ACC112 (cell line): ENCODE measurements at regions not wholly inside any gene's neighbourhood (a gene's known extent, or its start where the extent isn't known, plus 50 kb on each side); places are given as distances from the start of the nearest gene placed in this dataset.

ENCODE experiments used
- H2AFZ ChIP-seq: fragments of 200-600 bp; sonication (generic); one replicate; pipeline ENCODE4 v1.6.0; 2017; ENCODE audit warnings: antibody characterized with exemption, low read length; ENCODE audit not compliant: unreplicated experiment
- H3K27ac ChIP-seq: fragments of 200-600 bp; sonication (generic); 2 replicates; pipeline ENCODE4 v1.5.1; 2014; ENCODE audit warnings: low read depth, mild to moderate bottlenecking, antibody characterized with exemption, low read length, moderate library complexity
- H3K27me3 ChIP-seq: fragments of 200-600 bp; sonication (generic); 2 replicates; pipeline ENCODE4 v1.6.1; 2014; ENCODE audit warnings: mild to moderate bottlenecking, antibody characterized with exemption, low read length, moderate library complexity, mixed read lengths; ENCODE audit not compliant: insufficient read depth
- H3K36me3 ChIP-seq: fragments of 200-600 bp; sonication (generic); 2 replicates; pipeline ENCODE4 v1.6.1; 2016; ENCODE audit warnings: mild to moderate bottlenecking, antibody characterized with exemption, low read length, moderate library complexity, mixed read lengths; ENCODE audit not compliant: insufficient read depth
- H3K4me1 ChIP-seq: fragments of 200-600 bp; sonication (generic); one replicate; pipeline ENCODE4 v1.6.1; 2016; ENCODE audit warnings: low read length, mixed read lengths; ENCODE audit not compliant: insufficient read depth, unreplicated experiment, control insufficient read depth
- H3K4me3 ChIP-seq: fragments of 200-600 bp; sonication (generic); 2 replicates; pipeline ENCODE4 v1.5.1; 2014; ENCODE audit warnings: mild to moderate bottlenecking, low read depth, low read length
- H3K79me2 ChIP-seq: fragments of 200-600 bp; sonication (generic); one replicate; pipeline ENCODE4 v1.6.0; 2016; ENCODE audit warnings: low read length; ENCODE audit not compliant: control insufficient read depth, unreplicated experiment, insufficient read depth

- no peaks in the 10 kb centered on the region for H3K4me1 ChIP-seq
- no peak overlapping the region for H2AFZ ChIP-seq
- no peaks in the 10 kb centered on the region for H3K36me3 ChIP-seq
- H3K27me3 ChIP-seq = no peaks in the 10 kb centered on the region
- H3K79me2 ChIP-seq = no peaks in the 10 kb centered on the region
- no peak overlapping the region for H3K4me3 ChIP-seq
- H3K27ac ChIP-seq = no peak overlapping the region
These were observed 1076.6 kb downstream of the IGSF11 start for GRCh38 chr3:117958027-117958426.

GRCh38 chr3:117962750-117963149, 1071.9 kb downstream of the IGSF11 start:
- no peak overlapping the region for H2AFZ ChIP-seq
- H3K79me2 ChIP-seq = no peaks in the 10 kb centered on the region
- no peaks in the 10 kb centered on the region for H3K4me1 ChIP-seq
- H3K27me3 ChIP-seq = no peaks in the 10 kb centered on the region
- no peak overlapping the region; the same call in 1 of the 2 replicates for H3K27ac ChIP-seq
- H3K4me3 ChIP-seq = no peak overlapping the region
- no peaks in the 10 kb centered on the region for H3K36me3 ChIP-seq

GRCh38 chr3:117963858-117964257, 1070.8 kb downstream of the IGSF11 start:
- Histone ChIP-seq H3K27ac (no peak overlapping the region), H3K36me3 (no peaks in the 10 kb centered on the region), H3K27me3 (no peaks in the 10 kb centered on the region), H2AFZ (no peak overlapping the region), H3K79me2 (no peaks in the 10 kb centered on the region), H3K4me1 (no peaks in the 10 kb centered on the region), H3K4me3 (no peak overlapping the region)

- Histone ChIP-seq H3K4me3 (no peak overlapping the region), H3K27ac (no peak overlapping the region), H2AFZ (no peak overlapping the region), H3K27me3 (no peaks in the 10 kb centered on the region), H3K79me2 (no peaks in the 10 kb centered on the region), H3K4me1 (no peaks in the 10 kb centered on the region), H3K36me3 (no peaks in the 10 kb centered on the region)
These were observed 1069.8 kb downstream of the IGSF11 start for GRCh38 chr3:117964814-117965213.

- no peak overlapping the region for H3K27ac ChIP-seq
- H3K4me3 ChIP-seq = no peak overlapping the region
- no peak overlapping the region for H2AFZ ChIP-seq
- no peaks in the 10 kb centered on the region for H3K36me3 ChIP-seq
- no peaks in the 10 kb centered on the region for H3K79me2 ChIP-seq
- H3K27me3 ChIP-seq = no peaks in the 10 kb centered on the region
- H3K4me1 ChIP-seq = no peaks in the 10 kb centered on the region
These were observed 1057.0 kb downstream of the IGSF11 start for GRCh38 chr3:117977504-117978228.

- H3K36me3 ChIP-seq = no peaks in the 10 kb centered on the region
- no peaks in the 10 kb centered on the region for H3K4me1 ChIP-seq
- no peaks in the 10 kb centered on the region for H3K79me2 ChIP-seq
- H3K27me3 ChIP-seq = no peaks in the 10 kb centered on the region
- no peak overlapping the region for H2AFZ ChIP-seq
- H3K27ac ChIP-seq = no peak overlapping the region
- H3K4me3 ChIP-seq = no peak overlapping the region
These were observed 1055.2 kb downstream of the IGSF11 start for GRCh38 chr3:117979466-117979865.

GRCh38 chr3:117987256-117987655, 1047.4 kb downstream of the IGSF11 start:
- H3K36me3 ChIP-seq = no peaks in the 10 kb centered on the region
- no peak overlapping the region for H3K4me3 ChIP-seq
- no peaks in the 10 kb centered on the region for H3K79me2 ChIP-seq
- no peak overlapping the region for H3K27ac ChIP-seq
- H3K4me1 ChIP-seq = no peaks in the 10 kb centered on the region
- H2AFZ ChIP-seq = no peak overlapping the region
- H3K27me3 ChIP-seq = 0 out of 2 replicates have a peak, but pooled peaks cover 4% of the 10 kb centered on the region

- Histone ChIP-seq H3K27me3 (peaks cover 18% of the 10 kb centered on the region), H3K4me1 (no peaks in the 10 kb centered on the region), H3K36me3 (no peaks in the 10 kb centered on the region), H3K4me3 (no peak overlapping the region), H3K27ac (no peak overlapping the region), H2AFZ (no peak overlapping the region), H3K79me2 (no peaks in the 10 kb centered on the region)
These were observed 1044.7 kb downstream of the IGSF11 start for GRCh38 chr3:117989982-117990381.

GRCh38 chr3:117990627-117991026, 1044.0 kb downstream of the IGSF11 start:
- Histone ChIP-seq H3K79me2 (no peaks in the 10 kb centered on the region), H3K36me3 (no peaks in the 10 kb centered on the region), H3K27ac (no peak overlapping the region), H3K27me3 (peaks cover 24% of the 10 kb centered on the region), H3K4me1 (no peaks in the 10 kb centered on the region), H2AFZ (no peak overlapping the region), H3K4me3 (no peak overlapping the region)

- no peak overlapping the region for H3K4me3 ChIP-seq
- H3K27me3 ChIP-seq = peaks cover 36% of the 10 kb centered on the region
- H3K27ac ChIP-seq = no peak overlapping the region
- no peaks in the 10 kb centered on the region for H3K79me2 ChIP-seq
- no peaks in the 10 kb centered on the region for H3K36me3 ChIP-seq
- H3K4me1 ChIP-seq = no peaks in the 10 kb centered on the region
- no peak overlapping the region for H2AFZ ChIP-seq
These were observed 1038.7 kb downstream of the IGSF11 start for GRCh38 chr3:117995842-117996437.
